Body of pancreas (tissue), 4 donors: ENCODE measurements at regions not wholly inside any gene's neighbourhood (a gene's known extent, or its start where the extent isn't known, plus 50 kb on each side); places are given as distances from the start of the nearest gene placed in this dataset.

Source experiments
- POLR2A ChIP-seq, 3 donors: fragments of 450-650 bp; IDR thresholded peaks; one replicate each; pipeline ENCODE4 v1.6.1; 2016; ENCODE audit warnings: antibody characterized with exemption in 3 of 3, mild to moderate bottlenecking in 2 of 3
- TF ChIP-seq, protein P1 (sequence below), 7 experiments: fragments of 450-650 bp in 4 of 7; fragments of 200-600 bp in 3 of 7; sonication (generic) in 3 of 7; IDR thresholded peaks; one replicate each; pipeline ENCODE4 v1.5.1; 2016 to 2019; ENCODE audit warnings: antibody characterized with exemption in 7 of 7

DNA sequence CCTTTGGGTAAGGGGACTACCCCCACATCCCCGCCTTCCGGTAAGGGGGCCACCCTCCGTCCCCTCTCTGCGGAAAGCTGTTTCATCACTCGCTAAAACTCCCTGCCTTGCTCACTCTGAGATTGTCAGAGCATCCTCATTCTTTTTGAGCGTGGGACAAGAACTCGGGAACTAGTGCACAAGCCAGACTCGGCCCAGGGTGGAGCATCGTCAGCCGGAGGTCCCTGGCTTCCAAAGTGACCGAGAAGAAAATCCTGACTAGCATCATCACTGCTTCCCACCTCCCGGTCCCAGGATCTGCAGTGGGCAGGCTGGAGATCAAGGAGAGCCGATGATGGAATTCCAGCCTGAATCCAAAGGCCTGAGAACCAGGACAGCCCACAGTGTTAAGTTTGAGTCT is 380.3 kb downstream of the SEC14L1 start:
- TF ChIP-seq, protein P1, sequence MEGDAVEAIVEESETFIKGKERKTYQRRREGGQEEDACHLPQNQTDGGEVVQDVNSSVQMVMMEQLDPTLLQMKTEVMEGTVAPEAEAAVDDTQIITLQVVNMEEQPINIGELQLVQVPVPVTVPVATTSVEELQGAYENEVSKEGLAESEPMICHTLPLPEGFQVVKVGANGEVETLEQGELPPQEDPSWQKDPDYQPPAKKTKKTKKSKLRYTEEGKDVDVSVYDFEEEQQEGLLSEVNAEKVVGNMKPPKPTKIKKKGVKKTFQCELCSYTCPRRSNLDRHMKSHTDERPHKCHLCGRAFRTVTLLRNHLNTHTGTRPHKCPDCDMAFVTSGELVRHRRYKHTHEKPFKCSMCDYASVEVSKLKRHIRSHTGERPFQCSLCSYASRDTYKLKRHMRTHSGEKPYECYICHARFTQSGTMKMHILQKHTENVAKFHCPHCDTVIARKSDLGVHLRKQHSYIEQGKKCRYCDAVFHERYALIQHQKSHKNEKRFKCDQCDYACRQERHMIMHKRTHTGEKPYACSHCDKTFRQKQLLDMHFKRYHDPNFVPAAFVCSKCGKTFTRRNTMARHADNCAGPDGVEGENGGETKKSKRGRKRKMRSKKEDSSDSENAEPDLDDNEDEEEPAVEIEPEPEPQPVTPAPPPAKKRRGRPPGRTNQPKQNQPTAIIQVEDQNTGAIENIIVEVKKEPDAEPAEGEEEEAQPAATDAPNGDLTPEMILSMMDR (IDR thresholded peaks at IDR 0.05), result no peak
- TF ChIP-seq POLR2A (IDR thresholded peaks at IDR 0.05), result no peak
